ENCODE measurements at regions not wholly inside any gene's neighbourhood (a gene's known extent, or its start where the extent isn't known, plus 50 kb on each side); places are given as distances from the start of the nearest gene placed in this dataset.

GRCh38 chr2:144015036-144015435 is 504.9 kb downstream of the ZEB2 start:
- DNase-seq (ENCODE audit: low spot score) (no peak), ATAC-seq (ENCODE audit: low FRiP score) (no peak)
- no peak for TF ChIP-seq CTCF (IDR thresholded peaks at IDR 0.05)

- no peak for TF ChIP-seq CTCF (IDR thresholded peaks at IDR 0.05)
- no peak for ATAC-seq (ENCODE audit: low FRiP score)
- DNase-seq (ENCODE audit: low spot score), result no peak
Observed at GRCh38 chr2:144014103-144014502, 505.8 kb downstream of the ZEB2 start.

GRCh38 chr2:144012304-144012703 is 507.6 kb downstream of the ZEB2 start:
- TF ChIP-seq CTCF (IDR thresholded peaks at IDR 0.05), result no peak
- no peak for ATAC-seq (ENCODE audit: low FRiP score)
- DNase-seq (ENCODE audit: low spot score), result no peak

- ATAC-seq (ENCODE audit: low FRiP score) (no peak), DNase-seq (ENCODE audit: low spot score) (no peak)
- TF ChIP-seq CTCF (IDR thresholded peaks at IDR 0.05), result no peak
Observed at GRCh38 chr2:144011553-144011952, 508.4 kb downstream of the ZEB2 start.

- DNase-seq (ENCODE audit: low spot score) (no peak), ATAC-seq (ENCODE audit: low FRiP score) (no peak)
- TF ChIP-seq CTCF (IDR thresholded peaks at IDR 0.05), result no peak
Observed at GRCh38 chr2:144011098-144011497, 508.8 kb downstream of the ZEB2 start.

GRCh38 chr2:144010096-144010836 is 509.7 kb downstream of the ZEB2 start:
- DNase-seq (ENCODE audit: low spot score) (no peak), ATAC-seq (ENCODE audit: low FRiP score) (no peak)
- TF ChIP-seq CTCF (IDR thresholded peaks at IDR 0.05), result no peak

GRCh38 chr2:144006139-144006538 is 513.8 kb downstream of the ZEB2 start:
- no peak for TF ChIP-seq CTCF (IDR thresholded peaks at IDR 0.05)
- ATAC-seq (ENCODE audit: low FRiP score), result no peak

More at GRCh38 chr2:144006139-144006538, 513.8 kb downstream of the ZEB2 start:
- DNase-seq (ENCODE audit: low spot score), result no peak

All from omental fat pad (tissue), 3 donors.